Heart right ventricle (tissue), 16 donors: ENCODE measurements at regions not wholly inside any gene's neighbourhood (a gene's known extent, or its start where the extent isn't known, plus 50 kb on each side); places are given as distances from the start of the nearest gene placed in this dataset.

Experiments
- ATAC-seq, 8 donors: fragments of 200-7000 bp; cut with Tn5 transposase; one replicate each; pipeline ENCODE4 v1.9.1; 2020; ENCODE audit warnings: mild to moderate bottlenecking in 8 of 8, moderate library complexity in 8 of 8, moderate number of reproducible peaks in 1 of 8
- DNase-seq, 2 donors: peaks; one replicate each; pipeline ENCODE4 v3.0.0-alpha.2; 2020
- H3K27ac ChIP-seq, 10 donors: fragments of 200-600 bp; sonication (generic) in 2 of 10; one replicate each; pipeline versions ENCODE4 v1.5.0 to v1.8.0; 2020 to 2022; ENCODE audit warnings: mild to moderate bottlenecking in 3 of 10
- H3K27me3 ChIP-seq, 7 donors: fragments of 200-600 bp; one replicate each; pipeline ENCODE4 v1.8.0; 2021 to 2022; ENCODE audit warnings: mild to moderate bottlenecking in 2 of 7
- H3K36me3 ChIP-seq, 9 donors: fragments of 200-600 bp; sonication (generic) in 1 of 9; one replicate each; pipeline versions ENCODE4 v1.5.0 to v1.8.0; 2020 to 2022; ENCODE audit warnings: mild to moderate bottlenecking in 2 of 9
- H3K4me1 ChIP-seq, 9 donors: fragments of 200-600 bp; sonication (generic) in 1 of 9; one replicate each; pipeline versions ENCODE4 v1.5.0 to v1.8.0; 2020 to 2022; ENCODE audit warnings: mild to moderate bottlenecking in 4 of 9
- H3K4me3 ChIP-seq, 10 donors: fragments of 200-600 bp; sonication (generic) in 2 of 10; one replicate each; pipeline versions ENCODE4 v1.5.0 to v1.8.0; 2020 to 2022; ENCODE audit warnings: mild to moderate bottlenecking in 7 of 10, moderate library complexity in 2 of 10
- H3K9me3 ChIP-seq, 11 donors: fragments of 200-600 bp in 10 of 11; sonication (generic) in 2 of 11; one replicate each; pipeline versions ENCODE4 v1.5.0 to v1.8.0; 2013 to 2022; ENCODE audit warnings: mild to moderate bottlenecking in 2 of 11, control low read depth in 1 of 11, moderate library complexity in 1 of 11
- CTCF ChIP-seq, 9 donors: fragments of 200-600 bp; sonication (generic) in 2 of 9; IDR thresholded peaks; one replicate each; pipeline versions ENCODE4 v1.5.0 to v1.8.0; 2021 to 2022; ENCODE audit warnings: antibody characterized with exemption in 9 of 9, mild to moderate bottlenecking in 5 of 9, moderate library complexity in 1 of 9
- WGBS, 2 donors: extraction: QIAGEN DNeasy Blood & Tissue Kit; methylation state at CpG; one replicate each; pipeline ENCODE4 v1.1.7; 2013; ENCODE audit warnings: inconsistent platforms in 1 of 2; 5-methylcytosine and 5-hydroxymethylcytosine counted together
- intact Hi-C, 10 donors: fragments of 100-400 bp; cut with DNase I; formaldehyde crosslinking; loops; one replicate each; pipeline versions ENCODE4 v1.11.1 to v1.14.2; 2022
- donor health status: Arrhythmogenic right ventricular cardiomyopathy.
- donor health status: ischemic (EF 13 %, LVEDD 7.1; RV severe dilation, severe dysfunction).
- donor health status: healthy with polysubstance abuse.
- donor health status: DM: no; HTN: yes; CAD: no.
- donor health status: DM: no; HTN: no; CAD: no.
- donor health status: ischemic (EF 25% LVEDD 6.9; RV normal size, moderate dysfunction).
- donor health status: ischemic (EF 25% LVEDD 5.7; RV mildly dilated, moderate dysfunction).
- donor health status: healthy.
- donor health status: DM: yes; HTN: yes; CAD: no.
- donor health status: Ischemic cardiomyopathy.
- donor health status: ischemic (EF 35%, LVEDD 5.7; RV mildly dilated, moderate dysfunction).
- donor health status: nonischemic (EF 11% LVEDD 7.7; RV severe dilation, severe dysfunction).
- donor health status: DM: yes; HTN: yes; CAD: no.
- donor health status: PGD.
- donor health status: ischemic (EF 29% LVEDD 5.4; RV normal size, mild dysfunction).
- donor health status: nonischemic (EF 23%, LVEDD 6.1; RV moderate dilation, normal function).

GRCh38 chr10:15444105-15445005, 73.3 kb upstream of the FAM171A1 start:
- Histone ChIP-seq H3K27me3 (peaks cover 0 to 4% (median 0%) of the 10 kb centered on the region in 7 donors), H3K4me1 (peaks cover 0 to 12% (median 8%) of the 10 kb centered on the region in 9 donors), H3K27ac (no peak overlapping the region), H3K36me3 (no peaks in the 10 kb centered on the region), H3K9me3 (no peaks in the 10 kb centered on the region), H3K4me3 (no peak overlapping the region)
- TF ChIP-seq CTCF (IDR thresholded peaks at IDR 0.05), result no peak
- DNase-seq, result no peak
- no peak for ATAC-seq
- 50 to 61% methylated on average over 8 of the region's 8 CpGs for WGBS, 2 donors
- intact Hi-C loops, result no loop called here

DNA sequence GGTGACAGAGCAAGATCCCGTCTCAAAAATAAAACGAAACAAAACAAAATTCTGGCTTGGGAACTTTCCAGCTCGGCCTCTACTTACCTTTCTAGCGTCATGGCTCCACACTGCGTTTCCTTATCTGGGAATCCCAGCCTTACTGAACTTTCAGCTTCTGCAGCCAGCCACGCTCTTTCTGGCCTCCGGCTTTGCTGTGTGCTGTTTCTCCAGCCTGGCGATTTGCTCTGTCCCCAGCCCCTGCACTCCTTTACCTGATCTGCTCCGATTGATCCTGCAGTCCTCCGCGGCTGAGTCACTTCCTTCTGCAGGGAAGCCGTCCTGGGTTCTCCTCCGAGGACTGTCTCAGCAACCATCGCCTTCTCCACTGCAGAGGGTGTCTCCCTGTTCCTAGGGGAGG, 71.0 kb upstream of the FAM171A1 start:
- Histone ChIP-seq H3K36me3 (no peaks in the 10 kb centered on the region), H3K27me3 (peaks cover 0 to 4% (median 0%) of the 10 kb centered on the region in 7 donors), H3K4me3 (no peak overlapping the region), H3K27ac (no peak overlapping the region), H3K4me1 (peaks cover 0 to 18% (median 13%) of the 10 kb centered on the region in 9 donors), H3K9me3 (no peaks in the 10 kb centered on the region)
- ATAC-seq (no peak), DNase-seq (no peak)
- 87 to 89% methylated on average over 14 of the region's 14 CpGs for whole genome bisulfite sequencing, 2 donors
- intact Hi-C loops, result no loop called here
- no peak for TF ChIP-seq CTCF (IDR thresholded peaks at IDR 0.05)

DNA sequence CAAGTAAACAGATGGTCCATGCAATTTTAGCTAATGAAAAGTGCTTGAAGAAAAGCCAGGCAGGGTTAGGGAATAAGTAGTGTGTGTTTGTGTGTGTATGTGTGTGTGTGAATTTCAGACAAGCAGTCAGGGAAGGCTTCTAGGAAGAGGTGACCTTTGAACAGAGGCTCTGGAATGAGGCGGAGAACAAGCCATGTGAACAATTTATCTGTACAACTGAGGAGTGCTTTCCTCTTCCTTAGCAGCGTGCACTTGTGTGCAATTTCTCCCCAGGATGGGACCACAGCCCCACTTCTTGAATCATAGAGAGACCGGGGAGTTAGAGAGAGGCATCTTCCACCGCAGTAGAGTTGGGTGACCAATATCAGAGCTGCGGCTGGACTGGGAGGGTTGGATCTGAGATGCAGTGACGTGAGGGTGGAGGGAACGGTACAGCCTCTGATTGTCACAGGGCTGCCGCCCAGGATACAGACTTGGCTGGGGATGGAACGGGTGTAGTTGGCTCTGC, 69.2 kb upstream of the FAM171A1 start:
- Histone ChIP-seq H3K27me3 (peaks cover 0 to 4% (median 0%) of the 10 kb centered on the region in 7 donors), H3K27ac (peak overlapping the region in 9 of 10 donors; percentile 47 to 83 (median 63)), H3K36me3 (no peaks in the 10 kb centered on the region), H3K4me3 (peak overlapping the region in 4 of 10 donors; percentile 42 to 49 (median 44)), H3K4me1 (peaks cover 0 to 18% (median 13%) of the 10 kb centered on the region in 9 donors), H3K9me3 (no peaks in the 10 kb centered on the region)
- no peak for TF ChIP-seq CTCF (IDR thresholded peaks at IDR 0.05)
- no peak for DNase-seq
- peak in 3 of 8 donors; percentile 19 to 41 (median 22) for ATAC-seq
- WGBS, 2 donors, result 83 to 85% methylated on average over 9 of the region's 9 CpGs
- intact Hi-C loops, result no loop called here

DNA sequence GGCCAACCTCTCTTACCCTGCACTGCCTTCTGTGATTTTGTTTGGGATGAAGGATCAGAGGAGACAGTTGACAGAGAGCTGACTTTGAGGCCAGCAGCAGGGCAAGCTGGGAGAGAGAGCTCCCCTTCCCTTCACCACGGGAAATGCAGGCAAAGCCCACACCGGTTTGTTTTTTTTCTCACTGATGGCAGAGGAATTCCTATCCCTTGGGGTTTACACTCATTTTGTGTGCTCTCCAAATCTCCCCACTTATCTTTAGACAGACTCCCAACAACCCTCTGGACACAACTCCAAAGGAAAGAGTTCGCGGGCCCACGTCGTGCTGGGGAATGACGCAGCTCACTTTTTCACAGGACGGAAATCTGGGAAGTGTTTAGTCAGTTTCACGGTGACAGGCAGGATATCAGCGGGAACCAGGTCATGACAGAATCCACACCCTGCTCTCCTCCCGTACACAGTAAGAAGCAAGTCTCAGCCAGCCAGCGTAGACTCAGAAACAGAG, 68.3 kb upstream of the FAM171A1 start:
- intact Hi-C loops, result loop anchor here in 5 of 10 donors (5.0 to 10.0 kb wide), 5 partner anchors 135 to 383 kb away; partner anchors contain the start of gene ITGA8 (in 1 of the 5)
- peaks cover 0 to 20% (median 13%) of the 10 kb centered on the region in 9 donors for H3K4me1 ChIP-seq
- H3K4me3 ChIP-seq, result peak overlapping the region in 9 of 10 donors; percentile 1 to 49 (median 35)
- WGBS, 2 donors, result 1 to 2% methylated on average over 12 of the region's 12 CpGs
- H3K9me3 ChIP-seq, result no peaks in the 10 kb centered on the region
- no peaks in the 10 kb centered on the region for H3K36me3 ChIP-seq
- ATAC-seq, result peak; percentile 80 to 96 (median 93)
- peak; percentile 52 to 81 for DNase-seq
- peak overlapping the region; percentile 47 to 83 (median 62) for H3K27ac ChIP-seq
- TF ChIP-seq CTCF (IDR thresholded peaks at IDR 0.05), result peak in 6 of 9 donors; percentile 19 to 53 (median 43)
- no peaks in the 10 kb centered on the region for H3K27me3 ChIP-seq
